Stimulated activated CD8-positive, alpha-beta memory T cell treated with anti-CD3 and anti-CD28 coated beads, Interleukin-4, amount 100 ng/mL, for 24 hours (primary cell): ENCODE measurements at regions not wholly inside any gene's neighbourhood (a gene's known extent, or its start where the extent isn't known, plus 50 kb on each side); places are given as distances from the start of the nearest gene placed in this dataset.

Experiments
- DNase-seq: peaks from one replicate; pipeline ENCODE4 v3.0.0-alpha.2; 2020; ENCODE audit warnings: low read depth

- DNase-seq, result no peak
Measured at GRCh38 chr10:113967126-113967525, 76.5 kb upstream of the ADRB1 start.

- no peak for DNase-seq
Measured at GRCh38 chr10:113970641-113971040, 73.0 kb upstream of the ADRB1 start.

DNA sequence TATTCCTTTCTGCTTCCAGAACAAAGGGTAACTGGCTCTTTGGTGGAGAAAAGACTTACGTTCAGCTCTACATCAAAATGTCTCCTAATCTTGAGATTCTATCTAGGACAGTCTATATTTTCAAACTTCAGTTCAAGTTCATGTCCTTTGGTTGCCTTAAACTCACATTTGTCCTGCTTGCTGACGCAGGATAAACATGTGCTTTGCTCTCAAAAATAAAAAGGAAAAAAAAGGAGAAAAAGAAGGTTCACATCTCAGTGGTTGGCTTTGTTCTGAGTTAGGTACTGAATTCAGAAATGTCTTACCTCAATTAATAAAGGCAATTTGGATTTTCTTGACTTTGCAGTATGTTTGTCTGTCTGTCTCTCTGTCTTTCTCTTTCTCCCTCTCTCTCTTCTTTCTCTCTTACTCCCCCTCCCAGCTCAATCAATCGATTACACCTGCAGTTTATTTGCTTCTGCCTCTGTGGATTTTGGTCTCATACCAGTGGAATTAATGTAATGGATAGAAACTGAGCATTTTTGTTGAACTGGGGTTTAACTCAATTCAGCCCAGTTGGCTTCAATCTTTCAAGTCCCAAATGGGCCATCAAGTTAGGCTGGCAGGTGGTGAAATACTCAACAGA is 72.2 kb upstream of the ADRB1 start:
- DNase-seq, result no peak

DNA sequence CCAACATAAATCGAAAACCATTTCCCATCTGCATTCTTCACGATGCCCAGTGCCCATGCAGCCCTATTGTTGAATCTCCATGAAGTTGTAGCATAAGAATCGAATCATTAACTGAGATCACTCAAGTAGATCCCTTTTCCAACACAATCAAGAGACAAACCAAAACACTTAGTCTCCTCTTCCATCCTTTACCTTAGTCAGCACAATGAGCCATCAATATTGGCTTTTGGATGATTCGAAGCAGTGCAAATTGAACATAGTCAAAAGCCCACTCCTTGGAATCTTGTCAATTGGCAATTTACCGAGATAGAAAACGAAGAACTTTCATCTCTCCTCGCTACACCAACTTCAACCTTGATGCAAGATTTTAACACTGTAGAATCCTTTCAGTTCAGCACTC is 66.5 kb upstream of the ADRB1 start:
- DNase-seq, result no peak

DNA sequence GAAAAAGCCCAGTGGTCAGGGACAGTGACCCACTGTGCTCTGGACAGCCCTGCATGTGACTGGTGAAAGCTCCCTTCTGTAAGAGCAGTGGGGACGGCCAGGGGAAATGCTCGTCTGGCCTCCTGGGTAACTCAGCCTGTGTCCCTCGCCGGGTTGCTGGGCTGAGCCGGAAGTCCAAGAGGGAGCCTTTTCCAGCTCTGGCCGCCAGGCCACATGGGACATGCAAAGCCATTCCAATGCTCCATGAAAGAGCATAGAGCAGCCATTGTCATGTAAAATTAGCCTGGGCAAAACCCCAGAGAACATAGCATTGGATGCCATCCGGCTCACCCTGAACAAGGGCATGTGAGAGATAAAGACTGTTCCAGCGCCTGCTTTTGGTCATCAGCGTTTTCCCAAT is 64.9 kb upstream of the ADRB1 start:
- DNase-seq, result no peak

DNA sequence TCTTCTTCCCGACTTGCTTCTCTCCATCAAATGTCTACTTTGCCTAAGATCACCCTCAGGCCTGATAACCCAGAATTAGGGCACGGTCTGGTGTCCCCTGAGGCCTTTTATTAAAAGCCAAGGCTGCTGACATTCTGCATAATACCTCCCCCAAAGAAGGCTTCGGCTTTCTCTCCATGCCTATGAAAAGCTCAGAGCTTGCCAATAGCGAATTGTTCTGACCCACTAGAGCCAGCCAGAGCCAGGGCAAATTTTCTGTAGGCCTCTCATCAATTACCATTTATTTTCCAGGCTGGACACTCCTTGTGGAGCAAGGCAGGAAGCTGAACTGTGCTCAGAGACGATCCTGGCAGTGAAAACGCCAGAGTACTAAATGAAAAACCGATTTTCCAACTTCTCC is 64.3 kb upstream of the ADRB1 start:
- no peak for DNase-seq

GRCh38 chr10:113980408-113981087 is 63.1 kb upstream of the ADRB1 start:
- no peak for DNase-seq

DNA sequence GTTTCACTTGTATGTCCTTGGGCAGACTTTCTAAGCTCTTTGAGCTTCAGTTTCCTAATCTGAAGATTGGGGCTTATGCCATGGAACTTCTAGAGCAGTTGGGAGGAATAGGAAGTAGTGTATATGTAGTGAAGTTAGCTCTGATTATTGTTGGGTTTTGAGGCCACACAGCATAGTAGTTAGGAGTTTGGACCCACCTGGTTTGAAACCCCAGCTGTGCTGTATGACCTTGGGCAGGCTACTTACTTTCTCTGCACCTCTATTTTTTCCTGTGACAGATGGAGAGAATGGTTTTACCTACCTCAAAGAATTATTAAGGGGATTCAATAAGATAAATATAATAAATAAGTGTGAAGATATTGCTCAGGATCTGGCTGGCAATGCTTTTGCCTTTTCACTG is 61.4 kb upstream of the ADRB1 start:
- DNase-seq, result no peak

DNA sequence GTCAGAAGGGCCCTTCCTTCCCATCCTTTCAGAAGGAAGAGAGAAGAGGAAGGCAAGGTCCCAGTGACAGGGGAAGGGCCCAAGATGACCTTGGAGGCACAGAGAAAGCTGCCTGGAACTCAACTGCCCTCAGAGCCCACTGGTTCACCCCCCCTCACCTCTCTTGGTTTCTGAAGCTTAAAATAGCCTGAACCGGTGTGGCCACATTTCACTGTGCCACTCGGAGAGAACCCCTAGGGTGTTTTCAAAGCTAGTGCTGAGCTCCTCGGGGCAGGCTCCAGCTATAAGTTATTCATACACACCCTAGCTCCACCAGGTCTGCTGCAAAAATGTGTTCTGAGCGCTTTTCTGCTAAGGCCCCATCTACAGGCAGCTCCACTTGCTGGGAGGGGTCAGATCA is 60.9 kb upstream of the ADRB1 start:
- DNase-seq, result no peak

GRCh38 chr10:113983552-113983951 is 60.1 kb upstream of the ADRB1 start:
- DNase-seq, result no peak

DNA sequence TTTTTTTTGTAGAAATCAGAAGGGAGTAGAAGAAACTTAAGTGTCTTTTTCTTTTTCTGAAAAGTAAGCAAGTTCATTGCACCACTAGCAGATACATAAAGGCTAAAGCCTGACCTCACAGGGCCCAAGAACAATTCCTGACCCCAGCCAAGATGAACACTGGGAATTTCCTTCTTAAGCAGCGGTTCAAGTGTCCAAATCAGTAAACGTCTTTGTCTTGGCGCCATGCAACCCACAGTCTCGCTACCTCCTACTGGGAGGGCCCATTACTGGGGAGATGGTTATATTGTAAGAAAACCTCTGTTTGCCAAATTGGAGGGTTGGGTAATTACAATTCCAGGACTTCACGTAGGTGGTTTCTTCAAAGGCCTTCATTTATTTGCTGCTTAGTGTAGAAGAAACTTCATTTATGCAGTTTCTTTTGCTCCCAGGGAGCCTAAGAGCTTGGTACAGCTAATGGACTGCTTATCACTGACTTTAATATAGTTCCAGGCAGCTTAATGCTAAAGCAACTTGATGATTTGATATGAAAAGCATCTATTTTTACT is 58.3 kb upstream of the ADRB1 start:
- DNase-seq, result no peak

- no peak for DNase-seq
Measured at GRCh38 chr10:113986316-113986715, 57.4 kb upstream of the ADRB1 start.

GRCh38 chr10:113987156-113987555 is 56.5 kb upstream of the ADRB1 start:
- DNase-seq, result no peak

DNA sequence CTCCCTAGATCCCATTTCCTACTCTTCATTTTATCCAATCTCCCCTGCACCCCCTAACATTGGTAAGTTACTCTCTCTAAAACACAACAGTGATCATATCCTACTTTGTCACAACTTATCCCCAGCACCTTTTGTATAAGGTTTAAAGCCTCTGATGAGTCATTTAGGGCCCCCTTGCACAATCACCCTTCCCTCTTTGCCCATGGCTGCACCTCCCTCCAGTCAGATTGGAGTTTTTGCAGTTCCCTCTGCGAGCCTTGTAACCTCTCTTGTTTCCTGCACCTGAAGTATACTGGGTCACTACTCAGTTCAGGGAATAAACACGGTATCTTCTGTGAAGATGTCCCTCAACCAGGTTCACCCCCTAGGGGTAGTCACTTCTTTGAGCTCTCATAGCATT is 55.9 kb upstream of the ADRB1 start:
- DNase-seq, result no peak

DNA sequence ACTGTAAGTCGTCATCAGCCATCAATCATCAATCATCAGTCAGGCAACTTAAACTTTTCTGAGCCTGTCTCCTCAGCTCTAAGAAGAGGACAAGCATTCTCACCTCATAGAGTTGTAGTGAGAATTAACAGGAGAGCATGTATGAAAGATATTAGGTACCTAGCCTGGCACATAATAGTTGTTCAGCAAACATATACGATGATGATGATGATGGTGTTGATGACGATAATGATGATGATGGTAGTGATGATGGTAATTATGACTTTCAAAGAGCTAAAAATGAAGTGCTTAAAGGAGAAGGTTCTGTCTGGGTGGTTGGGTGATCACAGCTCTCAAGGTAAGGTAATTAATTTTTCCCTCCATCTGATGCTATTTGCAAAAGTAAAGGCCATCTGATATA is 55.1 kb upstream of the ADRB1 start:
- no peak for DNase-seq

DNA sequence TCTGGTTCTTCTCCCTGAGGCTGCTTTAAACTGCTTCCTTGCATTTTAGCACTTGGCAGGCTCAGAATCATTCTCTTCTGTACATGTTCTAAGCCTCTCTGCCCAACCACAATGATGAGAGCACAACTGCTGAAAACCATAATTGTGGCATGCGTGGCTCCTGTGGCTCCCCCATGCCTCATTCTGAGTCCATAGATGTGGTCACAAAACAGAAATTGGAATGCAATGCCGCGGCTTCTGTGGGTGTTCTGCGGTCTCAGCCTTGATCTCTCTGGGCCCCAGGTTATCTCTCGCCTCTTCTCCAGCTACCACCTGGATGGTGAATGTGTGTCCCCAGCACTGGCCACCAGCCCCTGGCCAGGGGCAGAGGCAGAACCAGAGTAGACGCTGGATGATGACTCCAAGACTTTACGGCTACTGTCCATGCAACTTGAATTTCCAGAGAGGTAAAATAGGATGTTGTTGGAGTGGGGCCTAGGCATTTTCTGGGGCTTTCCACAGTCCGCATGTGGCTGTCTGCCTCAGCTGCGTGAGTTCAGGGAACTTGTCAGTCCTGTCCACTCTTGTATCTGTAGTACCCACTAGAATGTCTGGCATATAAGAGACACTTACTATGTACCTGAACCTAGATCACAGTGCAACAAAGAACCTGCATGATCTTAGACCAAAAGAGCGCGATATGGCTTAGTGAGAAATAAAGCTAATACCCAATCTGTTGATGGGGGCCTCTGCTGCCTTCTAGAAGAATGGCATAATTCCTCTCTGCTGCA is 52.4 kb upstream of the ADRB1 start:
- DNase-seq, result peak; percentile 17

GRCh38 chr10:113992471-113993011 is 51.1 kb upstream of the ADRB1 start:
- no peak for DNase-seq

GRCh38 chr10:113993489-113993991 is 50.1 kb upstream of the ADRB1 start:
- DNase-seq, result no peak
